ENCODE measurements at regions not wholly inside any gene's neighbourhood (a gene's known extent, or its start where the extent isn't known, plus 50 kb on each side); places are given as distances from the start of the nearest gene placed in this dataset.

GRCh38 chr6:80988892-80989291 lies 763.6 kb downstream of the TENT5A start:
- no peak for TF ChIP-seq CTCF (IDR thresholded peaks at IDR 0.05; ENCODE audit: low read depth, low read length, poor library complexity, severe bottlenecking)
- TF ChIP-seq EZH2phosphoT487 (IDR thresholded peaks at IDR 0.05; ENCODE audit: borderline replicate concordance, low read length), result no peak

All from DOHH2 (cell line).